ENCODE measurements at regions not wholly inside any gene's neighbourhood (a gene's known extent, or its start where the extent isn't known, plus 50 kb on each side); places are given as distances from the start of the nearest gene placed in this dataset.

GRCh38 chr10:44311563-44312051, 73.3 kb downstream of the CXCL12 start:
- H3K79me2 ChIP-seq (ENCODE audit: control insufficient read depth, insufficient read depth, low read length) = no peaks in the 10 kb centered on the region
- H3K27ac ChIP-seq (ENCODE audit: control insufficient read depth, insufficient read depth, low read length) = no peak overlapping the region
- no peak overlapping the region for H3K4me2 ChIP-seq (ENCODE audit: control insufficient read depth, extremely low read depth, insufficient read depth, low read depth, low read length)
- DNase-seq (ENCODE audit: low read depth, low spot score) (no peak), FAIRE-seq (no peak)
- no peaks in the 10 kb centered on the region for H3K36me3 ChIP-seq (ENCODE audit: control insufficient read depth in 2 of 2, extremely low read depth in 1 of 2, insufficient read depth in 2 of 2, low read length in 2 of 2)
- no peak overlapping the region for H3K9ac ChIP-seq (ENCODE audit: control insufficient read depth, extremely low read depth, insufficient read depth, low read length)
- H3K27me3 ChIP-seq (ENCODE audit: control insufficient read depth, extremely low read depth, insufficient read depth, low read length) = peaks cover 11% of the 10 kb centered on the region
- no peaks in the 10 kb centered on the region for H4K20me1 ChIP-seq (ENCODE audit: control insufficient read depth, extremely low read depth, insufficient read depth, low read length)
- no peak for TF ChIP-seq EZH2 (IDR thresholded peaks at IDR 0.05; ENCODE audit: low read length)
- TF ChIP-seq CTCF (optimal IDR thresholded peaks at IDR 0.05 in 1 of 3, IDR thresholded peaks at IDR 0.05 in 1 of 3, conservative IDR thresholded peaks at IDR 0.05 in 1 of 3; ENCODE audit: extremely low read depth in 1 of 3, insufficient read depth in 2 of 3, low read length in 3 of 3) = no peak
- dilution Hi-C loops (cut with MboI; ENCODE audit: extremely low pct_ligation_motif_present, low sequenced_read_pairs) = no loop called here
- no peak overlapping the region for H3K4me3 ChIP-seq (ENCODE audit: control insufficient read depth in 2 of 3, extremely low read depth in 1 of 3, insufficient read depth in 2 of 3, low read depth in 1 of 3, low read length in 3 of 3)
- H3K4me1 ChIP-seq (ENCODE audit: control insufficient read depth, extremely low read depth, insufficient read depth, low read length) = no peaks in the 10 kb centered on the region
- H2AFZ ChIP-seq (ENCODE audit: control insufficient read depth, low read length) = no peak overlapping the region
- no peaks in the 10 kb centered on the region for H3K9me3 ChIP-seq (ENCODE audit: control insufficient read depth, low read depth, low read length)
- H3K9me1 ChIP-seq (ENCODE audit: control insufficient read depth, extremely low read depth, insufficient read depth, low read length) = no peaks in the 10 kb centered on the region

- Histone ChIP-seq H3K9me1 (ENCODE audit: control insufficient read depth, extremely low read depth, insufficient read depth, low read length) (no peaks in the 10 kb centered on the region), H3K79me2 (ENCODE audit: control insufficient read depth, insufficient read depth, low read length) (no peaks in the 10 kb centered on the region), H3K4me3 (ENCODE audit: control insufficient read depth in 2 of 3, extremely low read depth in 1 of 3, insufficient read depth in 2 of 3, low read depth in 1 of 3, low read length in 3 of 3) (no peak overlapping the region), H3K9me3 (ENCODE audit: control insufficient read depth, low read depth, low read length) (no peaks in the 10 kb centered on the region), H3K27ac (ENCODE audit: control insufficient read depth, insufficient read depth, low read length) (no peak overlapping the region), H3K36me3 (ENCODE audit: control insufficient read depth in 2 of 2, extremely low read depth in 1 of 2, insufficient read depth in 2 of 2, low read length in 2 of 2) (no peaks in the 10 kb centered on the region), H3K4me2 (ENCODE audit: control insufficient read depth, extremely low read depth, insufficient read depth, low read depth, low read length) (peak overlapping the region; percentile 27), H3K27me3 (ENCODE audit: control insufficient read depth, extremely low read depth, insufficient read depth, low read length) (peaks cover 11% of the 10 kb centered on the region), H3K4me1 (ENCODE audit: control insufficient read depth, extremely low read depth, insufficient read depth, low read length) (no peaks in the 10 kb centered on the region), H2AFZ (ENCODE audit: control insufficient read depth, low read length) (peak overlapping the region; percentile 40), H4K20me1 (ENCODE audit: control insufficient read depth, extremely low read depth, insufficient read depth, low read length) (no peaks in the 10 kb centered on the region), H3K9ac (ENCODE audit: control insufficient read depth, extremely low read depth, insufficient read depth, low read length) (no peak overlapping the region)
- TF ChIP-seq EZH2 (IDR thresholded peaks at IDR 0.05; ENCODE audit: low read length) = peak; percentile 41
- TF ChIP-seq CTCF (optimal IDR thresholded peaks at IDR 0.05 in 1 of 3, IDR thresholded peaks at IDR 0.05 in 1 of 3, conservative IDR thresholded peaks at IDR 0.05 in 1 of 3; ENCODE audit: extremely low read depth in 1 of 3, insufficient read depth in 2 of 3, low read length in 3 of 3) = peak; percentile 37 to 88 (median 82)
- FAIRE-seq = no peak
- dilution Hi-C loops (cut with MboI; ENCODE audit: extremely low pct_ligation_motif_present, low sequenced_read_pairs) = no loop called here
- DNase-seq (ENCODE audit: low read depth, low spot score) = no peak
Measured at GRCh38 chr10:44310762-44311562, 73.9 kb downstream of the CXCL12 start.
